D341Med (cell line): ENCODE measurements at regions not wholly inside any gene's neighbourhood (a gene's known extent, or its start where the extent isn't known, plus 50 kb on each side); places are given as distances from the start of the nearest gene placed in this dataset.
"Not testable (repeated sequence)": the region's sequence is repeated elsewhere in the genome, so short reads cannot be mapped to it uniquely, and the experiment has no call there.

Experiments used
- DNase-seq: peaks from one replicate; pipeline ENCODE4 v3.0.0; 2012; ENCODE audit warnings: low spot score

DNA sequence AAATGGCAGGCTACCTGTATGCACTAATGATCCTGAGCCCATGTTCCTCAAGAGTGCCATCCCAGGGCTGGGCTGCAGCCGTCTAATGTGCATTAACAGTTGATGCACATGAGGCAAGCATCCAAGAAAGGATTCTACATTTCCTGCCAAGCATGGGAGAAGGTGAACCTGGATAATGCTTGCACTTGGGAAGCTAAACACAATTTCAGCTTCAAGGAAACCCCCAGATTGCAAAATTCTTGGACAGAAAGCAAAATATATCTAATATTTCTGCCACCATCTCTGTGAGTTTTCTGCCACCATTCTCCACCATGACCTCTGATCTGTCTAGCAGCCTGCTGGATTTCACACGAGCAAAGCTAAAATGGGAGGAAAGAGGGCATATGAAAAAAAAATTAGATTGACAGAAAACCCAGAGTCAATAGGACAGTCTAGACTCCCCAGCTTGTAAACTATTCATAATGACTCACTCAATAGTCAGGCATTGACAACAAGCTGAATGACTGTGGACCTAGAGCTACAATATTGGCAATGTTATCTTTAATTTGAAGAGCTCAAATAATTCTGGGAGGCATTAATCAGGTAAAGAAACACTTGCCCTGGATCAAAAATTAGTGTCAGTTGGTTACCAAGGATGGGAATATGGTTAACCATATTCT, 91.9 kb upstream of the BCL2L14 start:
- no peak for DNase-seq

DNA sequence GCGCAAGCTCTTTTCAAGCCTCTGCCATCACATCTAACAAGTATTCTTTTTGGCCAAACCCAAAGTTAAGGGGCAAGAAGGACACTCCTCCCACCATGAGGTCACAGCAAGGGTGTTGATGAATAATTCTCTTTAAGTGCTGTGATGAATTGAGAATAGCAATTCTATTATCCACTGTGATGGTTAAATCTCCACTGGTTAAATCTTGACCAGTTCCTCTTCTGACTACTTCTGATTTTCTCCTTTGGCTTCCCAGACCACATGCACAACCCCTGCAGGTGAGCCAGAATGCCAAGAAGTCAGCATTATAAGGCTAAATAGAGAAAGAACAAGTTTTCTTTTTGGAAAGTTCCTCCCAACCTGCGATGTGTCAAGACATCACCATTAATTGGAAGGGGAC, 90.6 kb upstream of the BCL2L14 start:
- DNase-seq, result no peak

DNA sequence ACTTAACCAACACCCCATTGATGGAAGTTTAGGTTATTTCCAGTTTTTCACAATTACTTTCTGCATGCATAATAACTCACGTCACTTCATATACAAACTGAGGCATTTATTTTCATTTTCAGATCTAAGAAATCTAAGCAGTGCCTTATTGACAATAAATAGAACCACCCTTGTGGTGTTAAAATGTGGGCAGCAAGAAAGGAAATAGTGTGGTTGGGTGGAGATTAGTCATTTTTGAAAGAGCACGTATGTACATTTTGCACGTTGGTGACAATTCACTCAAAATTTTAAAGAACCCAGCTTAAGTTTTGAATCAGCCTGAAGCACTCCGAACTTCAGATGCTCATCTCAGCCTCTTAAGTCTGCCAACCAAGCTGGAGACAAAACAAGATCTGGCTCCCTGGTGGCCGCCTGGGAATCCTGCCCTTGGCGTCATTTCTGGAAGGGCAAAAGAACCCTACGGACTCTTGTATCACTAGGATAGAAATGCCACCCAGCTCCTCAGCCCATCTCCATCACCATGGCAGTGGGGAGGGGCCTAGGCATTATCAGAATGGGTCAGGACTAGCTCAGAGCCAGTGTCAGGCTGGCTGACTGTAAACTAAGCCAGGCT, 89.5 kb upstream of the BCL2L14 start:
- DNase-seq, result no peak

DNA sequence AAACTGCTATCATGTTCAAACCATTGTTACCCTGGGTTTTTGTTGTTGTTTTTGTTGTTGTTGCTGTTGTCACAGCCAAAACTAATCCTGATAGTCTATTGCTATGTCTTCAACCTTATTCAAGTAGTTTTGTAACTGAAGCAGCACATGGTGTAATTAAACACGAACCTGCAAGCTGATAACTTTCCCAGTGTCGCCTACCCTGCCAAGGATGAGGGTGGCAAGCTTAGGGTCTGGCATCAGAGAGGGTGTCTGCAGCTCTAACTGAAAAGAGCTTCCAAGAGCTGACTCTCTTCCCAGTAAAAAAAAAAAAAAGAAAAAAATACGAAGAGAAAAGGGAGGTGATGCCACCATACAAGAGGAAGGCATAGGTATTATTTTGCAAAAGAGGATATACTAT, 86.3 kb upstream of the BCL2L14 start:
- no peak for DNase-seq

DNA sequence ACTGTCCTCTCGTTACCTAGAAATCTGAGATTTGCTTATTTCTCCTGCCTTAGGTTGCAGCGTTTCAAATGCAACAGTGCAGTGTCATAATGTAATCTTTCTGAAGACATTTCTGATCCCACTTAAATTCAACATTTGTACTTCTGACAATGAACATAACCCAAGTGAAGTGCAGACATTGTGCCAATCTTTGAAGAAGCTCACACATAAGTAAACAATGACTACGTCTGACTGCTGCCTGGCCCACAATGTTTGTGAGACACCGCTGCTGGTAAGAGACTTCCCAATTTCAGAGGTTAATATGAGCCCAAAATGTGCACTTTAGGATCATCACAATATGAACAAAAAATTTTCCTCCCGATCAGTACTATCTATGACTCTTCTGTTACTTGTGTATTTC, 84.6 kb upstream of the BCL2L14 start:
- DNase-seq, result no peak

DNA sequence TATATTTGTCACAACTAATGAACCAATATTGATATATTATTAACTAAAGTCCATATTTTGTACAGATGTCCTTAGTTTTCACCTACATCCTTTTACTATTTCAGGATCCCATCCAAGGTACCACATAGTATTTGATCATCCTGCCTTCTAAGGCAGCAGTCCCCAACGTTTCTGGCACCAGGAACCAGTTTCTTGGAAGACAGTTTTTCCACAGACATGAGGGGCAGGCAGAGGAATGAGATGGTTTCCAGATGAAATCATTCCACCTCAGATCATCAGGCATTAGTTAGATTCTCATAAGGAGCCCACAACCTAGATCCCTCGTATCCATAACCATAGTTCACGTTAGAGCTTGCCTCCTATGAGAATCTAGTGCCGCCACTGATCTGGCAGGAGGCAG, 82.8 kb upstream of the BCL2L14 start:
- no peak for DNase-seq

DNA sequence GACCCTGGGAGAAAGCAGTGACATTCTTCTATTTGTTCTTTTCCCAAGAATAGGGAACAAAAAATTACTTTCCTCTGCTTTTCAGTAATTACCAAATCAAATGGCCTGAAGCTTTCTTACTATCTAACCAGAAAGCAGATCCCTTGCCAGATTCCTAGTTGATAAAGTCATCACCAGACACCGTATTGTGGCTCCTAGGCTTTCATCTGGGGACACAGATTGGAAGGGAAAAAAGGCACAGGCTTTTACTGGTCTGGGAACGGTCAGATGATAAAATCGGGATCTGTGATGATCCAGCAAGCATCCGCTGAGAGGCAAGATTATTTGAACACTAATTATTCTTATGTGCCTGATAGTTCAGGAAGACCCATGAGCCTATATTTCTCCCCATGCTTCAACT, 79.1 kb upstream of the BCL2L14 start:
- no peak for DNase-seq

DNA sequence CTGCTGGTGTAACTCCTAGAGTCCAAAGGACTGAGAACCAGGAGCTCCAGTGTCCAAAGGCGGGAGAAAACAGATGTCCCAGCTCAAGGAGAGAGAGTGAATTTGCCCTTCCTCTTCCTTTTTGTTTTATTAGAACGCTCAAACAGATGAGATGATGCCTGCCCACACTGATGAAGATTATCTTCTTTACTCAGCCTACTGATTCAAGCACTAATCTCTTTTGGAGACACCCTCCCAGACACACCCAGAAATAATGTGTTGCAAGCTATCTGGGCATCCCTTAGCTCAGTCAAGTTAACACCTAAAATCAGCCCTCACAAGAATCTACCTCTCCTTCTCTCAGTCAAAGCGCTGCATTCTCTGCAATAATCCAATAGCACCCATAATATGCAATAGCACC, 78.2 kb upstream of the BCL2L14 start:
- DNase-seq, result no peak

DNA sequence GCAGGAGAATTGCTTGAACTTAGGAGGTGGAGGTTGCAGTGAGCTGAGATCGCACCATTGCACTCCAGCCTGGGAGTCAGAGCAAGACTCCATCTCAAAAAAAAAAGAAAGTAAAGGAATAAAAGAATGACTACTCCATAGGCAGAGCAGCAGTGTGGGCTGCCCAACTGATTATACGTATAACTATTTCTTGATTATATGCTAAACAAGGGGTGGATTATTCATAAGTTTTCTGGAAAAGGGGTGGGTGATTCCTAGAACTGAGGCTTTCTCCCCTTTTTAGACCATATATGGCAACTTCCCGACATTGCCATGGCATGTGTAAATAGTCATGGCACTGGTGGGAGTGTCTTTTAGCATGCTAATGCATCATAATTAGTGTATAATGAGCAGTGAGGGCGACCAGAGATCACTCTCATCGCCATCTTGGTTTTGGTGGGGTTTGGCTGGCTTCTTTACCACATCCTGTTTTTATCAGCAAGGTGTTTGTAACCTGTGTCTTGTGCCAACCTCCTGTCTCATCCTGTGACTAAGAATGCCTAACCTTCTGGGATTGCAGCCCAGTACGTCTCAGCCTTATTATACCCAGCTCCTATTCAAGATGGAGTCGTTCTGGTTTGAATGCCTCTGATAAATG, 72.3 kb upstream of the BCL2L14 start:
- DNase-seq, result not testable (repeated sequence)

DNA sequence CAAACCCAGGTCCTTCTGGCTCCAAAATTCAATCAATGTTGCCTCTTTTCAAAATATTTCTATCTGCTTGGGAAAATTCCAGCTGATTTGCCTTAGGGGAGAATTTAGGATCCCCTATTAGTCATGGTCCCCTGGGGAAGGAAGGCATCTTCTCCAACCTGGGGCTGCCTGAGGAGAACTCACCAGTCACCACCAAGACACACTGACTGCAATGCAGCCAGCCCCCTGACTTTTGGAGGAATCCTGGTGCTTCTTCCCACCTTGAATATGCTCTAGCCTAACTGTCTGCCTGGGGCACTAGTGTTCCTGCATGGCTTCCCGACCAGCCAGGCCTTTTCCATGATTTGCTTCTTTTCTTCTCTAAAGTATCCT, 71.8 kb upstream of the BCL2L14 start:
- DNase-seq, result no peak

DNA sequence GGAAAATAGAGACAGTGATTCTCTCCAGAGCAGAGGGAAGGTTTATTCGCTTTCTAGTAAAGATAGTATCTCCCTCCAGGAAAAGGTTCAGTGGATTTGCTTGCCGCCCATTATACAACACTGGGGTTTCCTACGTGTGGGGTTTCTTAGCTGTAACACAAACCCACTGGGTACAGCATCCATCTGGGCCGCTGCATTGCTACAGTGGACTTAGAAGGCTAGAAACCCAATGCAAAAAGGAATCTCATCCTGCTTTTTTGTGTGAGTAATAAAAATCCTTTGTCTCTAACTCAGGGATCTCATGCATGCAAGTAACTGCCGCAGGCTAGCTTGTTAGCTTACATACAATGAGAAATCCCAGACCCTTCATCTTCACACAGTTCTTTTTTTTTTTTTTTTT, 67.1 kb upstream of the BCL2L14 start:
- no peak for DNase-seq

DNA sequence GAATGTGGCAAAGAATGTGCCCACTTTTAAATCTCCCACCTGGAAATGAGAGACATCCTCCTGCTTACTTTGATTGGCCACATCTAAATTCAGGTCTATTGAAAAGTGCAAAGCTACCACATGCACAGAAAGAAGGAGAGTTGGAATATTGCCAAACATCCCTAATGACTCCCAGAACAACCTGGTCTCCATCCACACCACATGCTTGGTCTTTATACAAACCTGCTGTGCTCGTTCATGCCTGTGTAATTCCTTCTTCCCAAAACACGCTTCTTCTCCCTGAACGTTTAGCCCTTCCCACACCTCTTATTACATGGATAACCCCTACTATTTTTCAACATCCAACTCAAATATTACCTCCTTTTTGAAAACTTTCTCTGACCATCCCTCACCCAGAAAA, 66.2 kb upstream of the BCL2L14 start:
- no peak for DNase-seq

DNA sequence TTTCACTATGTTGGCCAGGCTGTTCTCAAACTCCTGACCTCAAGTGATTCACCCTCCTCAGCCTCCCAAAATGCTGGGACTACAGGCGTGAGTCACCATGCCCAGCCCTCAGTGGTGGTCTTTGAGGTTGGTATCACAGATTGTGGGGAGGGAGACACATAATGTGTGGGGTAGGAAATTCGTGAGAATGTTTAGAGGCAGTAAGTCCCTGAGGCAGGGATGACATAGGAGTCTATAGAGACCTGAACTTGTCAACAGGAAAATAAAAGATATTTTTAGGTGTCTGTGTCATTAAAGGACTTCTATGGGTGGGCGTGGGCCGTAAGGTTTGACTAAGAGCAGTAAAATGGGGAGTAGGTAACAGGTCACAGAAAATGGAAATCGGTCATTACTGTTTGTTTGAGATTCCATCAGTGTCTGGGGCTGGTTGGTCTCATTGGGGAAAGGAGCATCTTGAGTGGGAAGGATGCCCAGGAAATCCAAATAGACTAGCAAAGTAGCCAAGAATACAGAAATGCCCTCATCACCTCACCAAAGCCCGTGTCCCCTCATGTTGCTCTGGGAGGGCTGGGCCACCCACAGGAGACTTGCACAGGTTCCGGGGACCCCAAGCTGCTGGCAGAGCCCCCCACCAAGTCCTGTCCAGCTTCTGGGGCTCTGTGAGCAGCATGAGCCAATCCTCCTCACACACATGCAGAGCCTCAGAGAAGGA, 63.6 kb upstream of the BCL2L14 start:
- no peak for DNase-seq

DNA sequence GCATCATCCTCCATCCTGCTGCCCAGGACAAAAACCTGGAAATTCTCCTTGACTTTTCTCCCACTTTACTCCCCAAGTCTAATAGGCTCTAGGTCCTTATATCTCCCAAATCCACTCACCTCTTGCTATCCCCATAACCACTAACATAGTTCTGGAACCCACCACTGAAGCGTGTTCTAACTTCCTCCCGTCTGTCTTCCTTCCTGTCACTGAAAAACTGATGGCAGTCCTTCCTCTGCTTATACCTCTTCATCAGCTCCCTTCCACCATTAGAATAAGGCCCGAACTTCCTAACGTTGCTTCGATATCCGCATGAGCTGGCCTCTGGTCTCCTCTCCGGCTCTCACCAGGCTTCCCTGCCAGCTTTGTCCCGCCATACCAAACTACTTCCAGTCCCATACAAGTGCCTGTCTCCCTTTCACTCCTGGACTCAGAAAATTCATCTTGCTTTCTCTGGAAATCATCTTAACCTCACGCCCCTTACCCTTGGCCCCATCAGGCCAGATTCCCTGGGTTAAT, 63.0 kb upstream of the BCL2L14 start:
- no peak for DNase-seq

DNA sequence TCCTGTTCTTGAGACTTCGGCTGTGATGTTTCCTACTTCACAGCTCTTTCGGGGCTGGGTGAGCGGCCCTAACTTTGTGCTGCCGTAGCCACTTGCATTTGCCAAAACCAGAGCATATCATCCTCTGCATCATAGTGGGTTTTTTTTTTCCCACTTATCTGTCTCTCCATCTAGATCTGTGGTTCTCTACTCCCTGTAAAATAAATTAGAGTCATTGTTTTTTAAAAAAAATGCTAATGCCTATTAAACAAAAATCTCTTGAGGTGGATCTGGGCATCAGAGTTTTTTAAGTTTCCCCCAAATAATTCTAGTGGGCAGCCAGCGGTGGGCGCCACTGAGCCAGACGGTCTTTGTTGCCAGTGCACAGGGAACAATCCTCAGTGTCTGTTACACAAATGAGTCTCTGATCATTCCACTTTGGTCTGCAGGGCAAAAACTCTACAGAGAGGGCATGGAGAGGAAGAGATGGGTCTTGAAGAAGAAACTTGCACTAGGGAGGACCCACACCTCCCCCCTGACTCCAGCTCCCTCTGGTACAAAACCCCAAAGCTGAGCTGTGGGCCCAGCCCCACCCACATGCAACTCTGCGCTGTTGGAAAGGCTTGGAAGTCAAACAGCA, 62.4 kb upstream of the BCL2L14 start:
- no peak for DNase-seq

DNA sequence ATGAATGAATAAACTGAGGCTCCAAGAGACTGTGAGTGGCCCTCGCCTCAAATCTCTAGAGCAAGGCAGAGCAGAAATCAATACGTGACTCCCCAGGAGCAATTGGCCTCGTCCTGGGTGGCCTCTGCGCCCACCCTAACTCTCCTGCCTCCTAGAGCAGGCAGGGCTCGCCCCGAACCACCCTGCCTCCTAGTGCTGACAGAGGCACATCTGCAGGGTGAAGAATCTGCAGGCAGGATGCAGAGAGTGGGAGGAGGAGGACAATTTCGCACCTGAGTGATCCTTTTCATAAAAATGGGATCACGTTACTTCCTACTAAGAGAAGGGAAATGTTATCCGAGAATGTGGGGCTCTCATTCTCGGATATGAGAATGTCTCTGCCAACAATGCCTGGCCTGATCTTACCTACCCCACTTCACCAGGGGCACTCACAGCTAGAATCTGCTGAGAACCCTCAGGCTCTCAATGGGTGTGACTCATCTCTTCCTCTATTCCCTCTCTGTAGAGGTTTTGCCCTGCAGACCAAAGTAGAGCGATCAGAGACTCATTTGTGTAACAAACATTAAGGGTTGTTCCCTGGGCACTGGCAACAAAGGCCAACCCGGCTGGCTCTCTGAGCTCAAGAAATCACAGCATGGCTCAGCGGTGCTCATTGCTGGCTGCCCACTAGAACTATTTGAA, 61.7 kb upstream of the BCL2L14 start:
- no peak for DNase-seq

DNA sequence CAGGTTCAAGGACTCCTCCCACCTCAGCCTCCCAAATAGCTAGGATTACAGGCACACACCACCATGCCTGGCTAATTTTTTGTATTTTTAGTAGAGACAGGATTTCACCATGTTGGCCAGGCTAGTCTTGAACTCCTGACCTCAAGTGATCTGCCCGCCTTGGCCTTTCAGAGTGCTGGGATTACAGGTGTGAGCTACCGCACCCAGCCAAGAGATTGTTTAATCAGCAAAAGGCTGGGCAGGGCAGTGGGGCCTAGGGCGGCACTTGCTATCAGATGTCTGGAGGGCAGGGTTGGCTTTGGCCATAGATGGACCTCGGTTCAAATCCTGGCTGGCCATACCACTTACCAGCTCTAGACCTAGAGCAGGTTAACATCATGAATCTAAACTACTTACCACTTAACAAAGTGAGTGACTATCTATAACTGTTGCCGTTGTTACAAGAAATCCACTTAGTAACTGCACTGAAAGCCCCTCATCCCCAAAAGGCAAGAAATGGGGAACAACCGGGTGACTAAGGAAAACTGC, 60.9 kb upstream of the BCL2L14 start:
- DNase-seq, result not testable (repeated sequence)

DNA sequence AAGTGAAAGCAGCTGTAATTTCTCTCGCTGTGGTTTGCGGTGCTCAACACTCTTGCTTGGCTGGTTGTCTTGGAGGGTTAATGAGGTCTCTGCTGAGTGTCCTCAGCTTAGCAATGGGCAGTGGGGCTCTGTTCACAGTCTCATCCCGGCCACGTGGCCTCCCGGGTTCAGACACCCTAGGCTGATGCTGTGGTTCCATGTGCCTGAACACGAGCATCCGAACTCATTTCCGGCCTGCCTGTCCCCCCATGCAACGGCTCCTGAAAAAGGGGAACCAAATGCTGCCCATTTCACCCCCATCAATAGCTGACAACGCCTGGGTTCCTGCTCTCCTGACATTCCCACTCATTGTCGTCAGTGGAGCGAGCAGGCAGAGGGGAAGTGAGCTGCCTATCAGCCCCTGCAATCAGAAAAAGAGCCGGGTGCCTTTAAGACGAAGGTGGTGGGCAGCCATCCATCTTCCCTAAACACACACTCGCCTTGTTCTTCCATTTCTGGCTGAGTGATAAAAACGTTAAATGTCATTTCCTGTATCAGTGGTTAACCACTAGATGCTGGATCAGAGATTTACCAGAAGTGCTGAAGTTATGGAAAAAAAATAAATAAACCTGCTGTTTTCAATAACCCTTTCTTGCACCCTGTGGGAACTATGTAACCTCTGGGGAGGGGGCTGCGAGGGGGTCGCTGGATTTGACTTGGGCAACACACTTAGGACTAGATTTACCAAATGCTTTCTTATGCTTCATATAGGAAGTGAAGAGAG, 60.3 kb upstream of the BCL2L14 start:
- no peak for DNase-seq

DNA sequence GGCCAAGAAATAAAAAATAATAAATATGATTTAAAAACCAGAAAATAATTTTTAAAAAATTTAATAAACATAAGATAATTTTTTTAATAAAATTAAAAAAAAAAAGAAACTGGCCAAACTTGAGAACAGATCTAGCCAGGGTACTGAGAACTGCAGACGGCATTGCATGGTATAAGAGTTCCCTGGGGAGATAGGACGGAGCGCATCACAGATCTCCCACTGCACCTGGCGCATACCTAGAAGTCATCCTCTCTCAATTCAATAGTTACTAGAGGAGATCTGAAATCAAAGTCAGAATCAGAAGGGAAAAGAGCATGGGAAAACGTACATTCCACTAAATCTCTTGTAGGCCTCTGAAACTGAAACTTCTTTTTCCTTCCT, 58.9 kb upstream of the BCL2L14 start:
- DNase-seq, result no peak

DNA sequence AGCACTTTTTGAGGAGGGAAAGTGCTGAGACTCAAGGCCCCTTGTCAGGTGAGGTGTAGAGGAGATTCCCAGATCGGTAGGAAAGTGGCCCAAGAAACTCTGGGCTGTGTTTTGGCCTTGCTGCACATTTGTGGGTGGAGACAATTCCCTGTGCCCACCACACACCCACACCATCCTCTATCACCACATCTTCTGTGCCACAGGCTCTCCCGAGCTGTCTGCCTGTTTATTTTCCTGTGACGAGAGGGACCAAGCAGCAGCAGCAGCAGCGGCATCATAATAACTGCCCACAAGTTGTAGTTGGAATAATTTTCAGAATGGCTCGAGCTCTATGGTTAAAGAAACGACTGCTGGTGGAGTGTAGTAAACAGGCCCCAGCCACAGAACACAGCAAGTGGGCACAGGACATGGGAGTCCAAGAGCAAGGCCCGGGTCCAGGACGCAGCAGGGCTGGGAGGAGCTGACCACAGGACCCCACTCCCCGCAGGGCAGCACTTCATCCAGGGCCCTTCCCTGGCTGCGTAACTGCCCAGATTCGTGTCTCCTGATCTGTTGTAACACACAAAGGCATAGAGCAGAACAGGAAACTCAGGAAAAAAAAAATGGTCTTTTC, 55.6 kb upstream of the BCL2L14 start:
- DNase-seq, result no peak
